PC-9 (cell line): ENCODE measurements at regions not wholly inside any gene's neighbourhood (a gene's known extent, or its start where the extent isn't known, plus 50 kb on each side); places are given as distances from the start of the nearest gene placed in this dataset.

Experiments used
- EZH2 ChIP-seq: fragments of 200-600 bp; sonication (generic); IDR thresholded peaks from 2 replicates; pipeline ENCODE4 v1.8.0; 2017; ENCODE audit warnings: antibody characterized with exemption, low read depth
- TF ChIP-seq, protein P1 (sequence below): fragments of 200-600 bp; sonication (generic); conservative IDR thresholded peaks from 2 replicates; pipeline ENCODE4 v1.6.1; 2017; ENCODE audit warnings: mixed run types, antibody characterized with exemption, mild to moderate bottlenecking, moderate library complexity

GRCh38 chr10:129233351-129234148, 233.5 kb upstream of the MGMT start:
- TF ChIP-seq, protein P1, sequence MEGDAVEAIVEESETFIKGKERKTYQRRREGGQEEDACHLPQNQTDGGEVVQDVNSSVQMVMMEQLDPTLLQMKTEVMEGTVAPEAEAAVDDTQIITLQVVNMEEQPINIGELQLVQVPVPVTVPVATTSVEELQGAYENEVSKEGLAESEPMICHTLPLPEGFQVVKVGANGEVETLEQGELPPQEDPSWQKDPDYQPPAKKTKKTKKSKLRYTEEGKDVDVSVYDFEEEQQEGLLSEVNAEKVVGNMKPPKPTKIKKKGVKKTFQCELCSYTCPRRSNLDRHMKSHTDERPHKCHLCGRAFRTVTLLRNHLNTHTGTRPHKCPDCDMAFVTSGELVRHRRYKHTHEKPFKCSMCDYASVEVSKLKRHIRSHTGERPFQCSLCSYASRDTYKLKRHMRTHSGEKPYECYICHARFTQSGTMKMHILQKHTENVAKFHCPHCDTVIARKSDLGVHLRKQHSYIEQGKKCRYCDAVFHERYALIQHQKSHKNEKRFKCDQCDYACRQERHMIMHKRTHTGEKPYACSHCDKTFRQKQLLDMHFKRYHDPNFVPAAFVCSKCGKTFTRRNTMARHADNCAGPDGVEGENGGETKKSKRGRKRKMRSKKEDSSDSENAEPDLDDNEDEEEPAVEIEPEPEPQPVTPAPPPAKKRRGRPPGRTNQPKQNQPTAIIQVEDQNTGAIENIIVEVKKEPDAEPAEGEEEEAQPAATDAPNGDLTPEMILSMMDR: no peak
- no peak for TF ChIP-seq EZH2
